ENCODE measurements at regions not wholly inside any gene's neighbourhood (a gene's known extent, or its start where the extent isn't known, plus 50 kb on each side); places are given as distances from the start of the nearest gene placed in this dataset.
"Not testable (repeated sequence)": the region's sequence is repeated elsewhere in the genome, so short reads cannot be mapped to it uniquely, and the experiment has no call there.

GRCh38 chr9:32069969-32070368 lies 314.5 kb upstream of the ACO1 start:
- no peak for DNase-seq

- DNase-seq = no peak
Measured at GRCh38 chr9:32072570-32072969, 311.9 kb upstream of the ACO1 start.

- DNase-seq = no peak
Measured at GRCh38 chr9:32092031-32092430, 292.4 kb upstream of the ACO1 start.

- DNase-seq = no peak
Measured at GRCh38 chr9:32117291-32117690, 267.2 kb upstream of the ACO1 start.

- no peak for DNase-seq
Measured at GRCh38 chr9:32128546-32128945, 255.9 kb upstream of the ACO1 start.

- not testable (repeated sequence) for DNase-seq
Measured at GRCh38 chr9:32130709-32131108, 253.7 kb upstream of the ACO1 start.

GRCh38 chr9:32136700-32137339 lies 247.6 kb upstream of the ACO1 start:
- DNase-seq = no peak

GRCh38 chr9:32142074-32142473 lies 242.4 kb upstream of the ACO1 start:
- DNase-seq = no peak

- not testable (repeated sequence) for DNase-seq
Measured at GRCh38 chr9:32148553-32148952, 235.9 kb upstream of the ACO1 start.

- DNase-seq = no peak
Measured at GRCh38 chr9:32161209-32161608, 223.2 kb upstream of the ACO1 start.

- no peak for DNase-seq
Measured at GRCh38 chr9:32161720-32162119, 222.7 kb upstream of the ACO1 start.

- not testable (repeated sequence) for DNase-seq
Measured at GRCh38 chr9:32166316-32166715, 218.1 kb upstream of the ACO1 start.

GRCh38 chr9:32171339-32171738 lies 213.1 kb upstream of the ACO1 start:
- no peak for DNase-seq

GRCh38 chr9:32172256-32172655 lies 212.2 kb upstream of the ACO1 start:
- DNase-seq = no peak

GRCh38 chr9:32177396-32177795 lies 207.0 kb upstream of the ACO1 start:
- DNase-seq = no peak

- no peak for DNase-seq
Measured at GRCh38 chr9:32180597-32180996, 203.8 kb upstream of the ACO1 start.

- DNase-seq = no peak
Measured at GRCh38 chr9:32200241-32200640, 184.2 kb upstream of the ACO1 start.

GRCh38 chr9:32200896-32201295 lies 183.5 kb upstream of the ACO1 start:
- DNase-seq = no peak

- not testable (repeated sequence) for DNase-seq
Measured at GRCh38 chr9:32209164-32209563, 175.3 kb upstream of the ACO1 start.

- DNase-seq = no peak
Measured at GRCh38 chr9:32218100-32218767, 166.2 kb upstream of the ACO1 start.

- DNase-seq = no peak
Measured at GRCh38 chr9:32220750-32221149, 163.7 kb upstream of the ACO1 start.

GRCh38 chr9:32234451-32234850 lies 150.0 kb upstream of the ACO1 start:
- DNase-seq = no peak

- DNase-seq = no peak
Measured at GRCh38 chr9:32247168-32247567, 137.3 kb upstream of the ACO1 start.

GRCh38 chr9:32248189-32248712 lies 136.2 kb upstream of the ACO1 start:
- DNase-seq = no peak

- no peak for DNase-seq
Measured at GRCh38 chr9:32251539-32251938, 132.9 kb upstream of the ACO1 start.
